ENCODE measurements at regions not wholly inside any gene's neighbourhood (a gene's known extent, or its start where the extent isn't known, plus 50 kb on each side); places are given as distances from the start of the nearest gene placed in this dataset.
"Not testable (repeated sequence)": the region's sequence is repeated elsewhere in the genome, so short reads cannot be mapped to it uniquely, and the experiment has no call there.

- Histone ChIP-seq H3K4me3 (no peak overlapping the region), H3K4me1 (ENCODE audit: low read depth) (peaks cover 9% of the 10 kb centered on the region), H3K27me3 (no peaks in the 10 kb centered on the region), H3K36me3 (no peaks in the 10 kb centered on the region), H3K27ac (no peak overlapping the region), H3K9me3 (ENCODE audit: low read depth) (no peaks in the 10 kb centered on the region)
- no peak for DNase-seq (ENCODE audit: low read depth in 1 of 2, low spot score in 1 of 2)
- TF ChIP-seq CTCF (IDR thresholded peaks at IDR 0.05; ENCODE audit: low read depth, low read length): no peak
Observed at GRCh38 chr2:83106853-83107252, 1352.2 kb downstream of the SUCLG1 start.

- no peaks in the 10 kb centered on the region for H3K36me3 ChIP-seq
- no peaks in the 10 kb centered on the region for H3K27me3 ChIP-seq
- H3K4me3 ChIP-seq: no peak overlapping the region
- peaks cover 9% of the 10 kb centered on the region for H3K4me1 ChIP-seq (ENCODE audit: low read depth)
- no peaks in the 10 kb centered on the region for H3K9me3 ChIP-seq (ENCODE audit: low read depth)
- H3K27ac ChIP-seq: no peak overlapping the region
- DNase-seq (ENCODE audit: low read depth in 1 of 2, low spot score in 1 of 2): no peak
- no peak for TF ChIP-seq CTCF (IDR thresholded peaks at IDR 0.05; ENCODE audit: low read depth, low read length)
Observed at GRCh38 chr2:83104202-83104601, 1354.9 kb downstream of the SUCLG1 start.

GRCh38 chr2:83103613-83104012 is 1355.5 kb downstream of the SUCLG1 start:
- no peaks in the 10 kb centered on the region for H3K9me3 ChIP-seq (ENCODE audit: low read depth)
- TF ChIP-seq CTCF (IDR thresholded peaks at IDR 0.05; ENCODE audit: low read depth, low read length): no peak
- peaks cover 9% of the 10 kb centered on the region for H3K4me1 ChIP-seq (ENCODE audit: low read depth)
- no peaks in the 10 kb centered on the region for H3K36me3 ChIP-seq
- no peak overlapping the region for H3K4me3 ChIP-seq
- H3K27ac ChIP-seq: no peak overlapping the region
- DNase-seq (ENCODE audit: low read depth in 1 of 2, low spot score in 1 of 2): peak in 1 of 2 donors; percentile 90
- H3K27me3 ChIP-seq: no peaks in the 10 kb centered on the region

- H3K36me3 ChIP-seq; DNase-seq (ENCODE audit: low read depth in 1 of 2, low spot score in 1 of 2); H3K4me3 ChIP-seq: not testable (repeated sequence)
Observed at GRCh38 chr2:83089051-83089450, 1370.0 kb downstream of the SUCLG1 start.

GRCh38 chr2:83085869-83086268 is 1373.2 kb downstream of the SUCLG1 start:
- Histone ChIP-seq H3K4me1 (ENCODE audit: low read depth) (peaks cover 21% of the 10 kb centered on the region), H3K4me3 (no peak overlapping the region), H3K27me3 (no peaks in the 10 kb centered on the region), H3K36me3 (no peaks in the 10 kb centered on the region), H3K27ac (no peak overlapping the region), H3K9me3 (ENCODE audit: low read depth) (no peaks in the 10 kb centered on the region)
- no peak for DNase-seq (ENCODE audit: low read depth in 1 of 2, low spot score in 1 of 2)
- no peak for TF ChIP-seq CTCF (IDR thresholded peaks at IDR 0.05; ENCODE audit: low read depth, low read length)

More at GRCh38 chr2:83089051-83089450, 1370.0 kb downstream of the SUCLG1 start:
- not testable (repeated sequence) for H3K9me3 ChIP-seq (ENCODE audit: low read depth); H3K27me3 ChIP-seq; H3K27ac ChIP-seq; H3K4me1 ChIP-seq (ENCODE audit: low read depth)

- H3K4me1 ChIP-seq (ENCODE audit: low read depth): peaks cover 21% of the 10 kb centered on the region
- peak overlapping the region; percentile 73 for H3K27ac ChIP-seq
- no peak for TF ChIP-seq CTCF (IDR thresholded peaks at IDR 0.05; ENCODE audit: low read depth, low read length)
- DNase-seq (ENCODE audit: low read depth in 1 of 2, low spot score in 1 of 2): peak; percentile 83 to 94
- no peaks in the 10 kb centered on the region for H3K9me3 ChIP-seq (ENCODE audit: low read depth)
- no peak overlapping the region for H3K4me3 ChIP-seq
- no peaks in the 10 kb centered on the region for H3K36me3 ChIP-seq
- no peaks in the 10 kb centered on the region for H3K27me3 ChIP-seq
Observed at GRCh38 chr2:83081826-83082690, 1377.0 kb downstream of the SUCLG1 start.

Measured in cardiac muscle cell (in vitro differentiated cells and primary cell).